Vagina (tissue), 2 donors: ENCODE measurements at regions not wholly inside any gene's neighbourhood (a gene's known extent, or its start where the extent isn't known, plus 50 kb on each side); places are given as distances from the start of the nearest gene placed in this dataset.

Experiments used
- POLR2AphosphoS5 ChIP-seq, 2 donors: sonication (generic); formaldehyde crosslinking; IDR thresholded peaks; one replicate each; pipeline ENCODE4 v1.9.0; 2017; ENCODE audit warnings: antibody characterized with exemption in 2 of 2, mild to moderate bottlenecking in 2 of 2, low read depth in 1 of 2; ENCODE audit not compliant: insufficient read depth in 1 of 2
- TF ChIP-seq, protein P1 (sequence below), 3 experiments: fragments of 450-650 bp in 2 of 3; fragments of 200-600 bp in 1 of 3; sonication (generic) in 1 of 3; IDR thresholded peaks; one replicate each; pipeline ENCODE4 v1.5.1; 2017 to 2019; ENCODE audit warnings: antibody characterized with exemption in 3 of 3, mild to moderate bottlenecking in 2 of 3, moderate library complexity in 2 of 3

DNA sequence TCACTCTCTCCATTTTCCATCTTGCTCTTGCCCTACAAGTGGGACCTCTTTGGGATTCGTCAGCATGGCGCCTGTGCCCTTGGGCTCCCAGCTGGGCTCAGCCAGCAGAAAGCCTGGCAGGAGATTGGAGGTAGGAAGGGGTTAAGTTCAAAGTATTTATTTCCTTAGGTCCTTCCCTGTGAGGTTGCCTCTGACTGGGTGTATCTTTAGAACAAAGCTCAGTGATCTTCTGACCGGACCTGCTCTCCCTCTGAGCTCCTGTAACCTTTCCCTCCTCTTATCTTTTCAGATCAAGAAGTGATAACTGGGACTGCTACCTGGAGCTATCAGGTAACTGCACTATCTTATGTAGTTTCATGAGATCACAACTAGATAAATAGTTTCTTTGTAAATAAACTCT, 75.8 kb upstream of the ABCD3 start:
- TF ChIP-seq, protein P1, sequence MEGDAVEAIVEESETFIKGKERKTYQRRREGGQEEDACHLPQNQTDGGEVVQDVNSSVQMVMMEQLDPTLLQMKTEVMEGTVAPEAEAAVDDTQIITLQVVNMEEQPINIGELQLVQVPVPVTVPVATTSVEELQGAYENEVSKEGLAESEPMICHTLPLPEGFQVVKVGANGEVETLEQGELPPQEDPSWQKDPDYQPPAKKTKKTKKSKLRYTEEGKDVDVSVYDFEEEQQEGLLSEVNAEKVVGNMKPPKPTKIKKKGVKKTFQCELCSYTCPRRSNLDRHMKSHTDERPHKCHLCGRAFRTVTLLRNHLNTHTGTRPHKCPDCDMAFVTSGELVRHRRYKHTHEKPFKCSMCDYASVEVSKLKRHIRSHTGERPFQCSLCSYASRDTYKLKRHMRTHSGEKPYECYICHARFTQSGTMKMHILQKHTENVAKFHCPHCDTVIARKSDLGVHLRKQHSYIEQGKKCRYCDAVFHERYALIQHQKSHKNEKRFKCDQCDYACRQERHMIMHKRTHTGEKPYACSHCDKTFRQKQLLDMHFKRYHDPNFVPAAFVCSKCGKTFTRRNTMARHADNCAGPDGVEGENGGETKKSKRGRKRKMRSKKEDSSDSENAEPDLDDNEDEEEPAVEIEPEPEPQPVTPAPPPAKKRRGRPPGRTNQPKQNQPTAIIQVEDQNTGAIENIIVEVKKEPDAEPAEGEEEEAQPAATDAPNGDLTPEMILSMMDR (IDR thresholded peaks at IDR 0.05) = no peak
- TF ChIP-seq POLR2AphosphoS5 (IDR thresholded peaks at IDR 0.05; ENCODE audit: insufficient read depth in 1 of 2, low read depth in 1 of 2) = no peak
